ENCODE measurements at regions not wholly inside any gene's neighbourhood (a gene's known extent, or its start where the extent isn't known, plus 50 kb on each side); places are given as distances from the start of the nearest gene placed in this dataset.

- Histone ChIP-seq H3K27ac (ENCODE audit: extremely low read length, insufficient read depth, low read length) (no peak overlapping the region), H3K9ac (ENCODE audit: insufficient read depth, low read depth, low read length) (no peak overlapping the region), H4K20me1 (ENCODE audit: insufficient read depth, low read length) (no peaks in the 10 kb centered on the region), H3K9me3 (ENCODE audit: low read length) (peaks cover 6% of the 10 kb centered on the region; the same call in 1 of the 2 replicates), H3K27me3 (ENCODE audit: control insufficient read depth in 1 of 2, insufficient read depth in 2 of 2, low read length in 2 of 2) (no peaks in the 10 kb centered on the region), H3K79me2 (ENCODE audit: insufficient read depth, low read length) (no peaks in the 10 kb centered on the region), H3K4me1 (ENCODE audit: insufficient read depth, low read length) (no peaks in the 10 kb centered on the region), H3K4me3 (replicated peaks in 1 of 3; ENCODE audit: insufficient read depth in 1 of 3, low read depth in 2 of 3, low read length in 3 of 3) (no peak overlapping the region), H3K36me3 (replicated peaks in 1 of 2; ENCODE audit: control insufficient read depth in 1 of 2, insufficient read depth in 2 of 2, low read length in 2 of 2) (no peaks in the 10 kb centered on the region), H3K4me2 (ENCODE audit: low read depth, low read length) (no peak overlapping the region), H2AFZ (ENCODE audit: low read length) (no peak overlapping the region)
- TF ChIP-seq ZNF343 (CRISPR knock-in tag; IDR thresholded peaks at IDR 0.05), result no peak
- no peak for TF ChIP-seq RNF2 (conservative IDR thresholded peaks at IDR 0.05; ENCODE audit: low read depth)
- TF ChIP-seq ZNF20 (CRISPR knock-in tag; IDR thresholded peaks at IDR 0.05), result no peak
- no peak for TF ChIP-seq FOXJ3 (CRISPR knock-in tag; IDR thresholded peaks at IDR 0.05; ENCODE audit: borderline replicate concordance)
- TF ChIP-seq PAX8 (CRISPR knock-in tag; IDR thresholded peaks at IDR 0.05; ENCODE audit: borderline replicate concordance), result no peak
- TF ChIP-seq MNT (IDR thresholded peaks at IDR 0.05), result no peak
- no peak for TF ChIP-seq GRHL1 (CRISPR knock-in tag; conservative IDR thresholded peaks at IDR 0.05)
- no peak for TF ChIP-seq SP5 (CRISPR knock-in tag; IDR thresholded peaks at IDR 0.05; ENCODE audit: borderline replicate concordance, low read depth)
- no peak for TF ChIP-seq ZNF296 (CRISPR knock-in tag; conservative IDR thresholded peaks at IDR 0.05)
- FAIRE-seq (no peak), ATAC-seq (no peak), DNase-seq (ENCODE audit: low spot score) (no peak)
- ChIA-PET CTCF (ENCODE audit: low intra/inter-chr PET ratio, low total read pairs) (no interaction called here), POLR2A (no interaction called here)
- WGBS (ENCODE audit: low lambda C conversion rate), result 0% methylated on average over 1 of the region's 1 CpG
- in situ Hi-C loops (cut with HindIII; ENCODE audit: extremely low pct_ligation_motif_present, low pct_unique_long_range_greater_than_20kb) (no loop called here), intact Hi-C loops (cut with micrococcal nuclease; ENCODE audit: unreplicated experiment) (no loop called here)
- no TSS peak for BruUV-seq (replicated peaks)
Observed at GRCh38 chrX:126481916-126482315, 70.7 kb downstream of the DCAF12L1 start.

All from HepG2 (cell line).